ENCODE measurements at regions not wholly inside any gene's neighbourhood (a gene's known extent, or its start where the extent isn't known, plus 50 kb on each side); places are given as distances from the start of the nearest gene placed in this dataset.

DNA sequence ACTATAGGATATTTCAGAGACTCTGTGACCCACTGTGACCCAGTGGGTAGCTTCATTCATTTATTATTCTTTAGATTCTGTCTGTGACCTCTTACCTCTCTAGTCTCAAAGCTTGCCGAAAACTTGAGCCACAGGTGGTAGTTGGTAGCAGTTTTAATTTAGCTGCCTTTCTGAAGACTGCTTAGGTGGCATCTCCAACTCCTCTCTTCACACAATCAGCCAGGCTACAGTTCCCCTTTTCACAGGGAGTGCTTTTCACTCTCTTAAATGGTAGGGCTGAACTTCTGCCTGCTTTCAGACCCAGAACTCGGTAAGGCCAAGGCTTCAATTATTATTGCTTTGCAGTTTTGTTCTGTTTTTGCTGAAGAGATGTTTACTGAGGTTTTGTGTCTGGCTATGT, 349.6 kb downstream of the ARL6IP6 start:
- no peaks in the 10 kb centered on the region for H3K9me3 ChIP-seq
- H3K36me3 ChIP-seq, result no peaks in the 10 kb centered on the region
- no peak overlapping the region for H3K4me3 ChIP-seq
- H3K27ac ChIP-seq, result no peak overlapping the region
- TF ChIP-seq POLR2A (IDR thresholded peaks at IDR 0.05) (no peak), POLR2AphosphoS5 (IDR thresholded peaks at IDR 0.05) (no peak)
- TF ChIP-seq, protein P1, sequence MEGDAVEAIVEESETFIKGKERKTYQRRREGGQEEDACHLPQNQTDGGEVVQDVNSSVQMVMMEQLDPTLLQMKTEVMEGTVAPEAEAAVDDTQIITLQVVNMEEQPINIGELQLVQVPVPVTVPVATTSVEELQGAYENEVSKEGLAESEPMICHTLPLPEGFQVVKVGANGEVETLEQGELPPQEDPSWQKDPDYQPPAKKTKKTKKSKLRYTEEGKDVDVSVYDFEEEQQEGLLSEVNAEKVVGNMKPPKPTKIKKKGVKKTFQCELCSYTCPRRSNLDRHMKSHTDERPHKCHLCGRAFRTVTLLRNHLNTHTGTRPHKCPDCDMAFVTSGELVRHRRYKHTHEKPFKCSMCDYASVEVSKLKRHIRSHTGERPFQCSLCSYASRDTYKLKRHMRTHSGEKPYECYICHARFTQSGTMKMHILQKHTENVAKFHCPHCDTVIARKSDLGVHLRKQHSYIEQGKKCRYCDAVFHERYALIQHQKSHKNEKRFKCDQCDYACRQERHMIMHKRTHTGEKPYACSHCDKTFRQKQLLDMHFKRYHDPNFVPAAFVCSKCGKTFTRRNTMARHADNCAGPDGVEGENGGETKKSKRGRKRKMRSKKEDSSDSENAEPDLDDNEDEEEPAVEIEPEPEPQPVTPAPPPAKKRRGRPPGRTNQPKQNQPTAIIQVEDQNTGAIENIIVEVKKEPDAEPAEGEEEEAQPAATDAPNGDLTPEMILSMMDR (IDR thresholded peaks at IDR 0.05 in 8 of 11, conservative IDR thresholded peaks at IDR 0.05 in 3 of 11), result no peak
- H3K27me3 ChIP-seq (replicated peaks in 1 of 7), result no peaks in the 10 kb centered on the region
- H3K4me1 ChIP-seq, result no peaks in the 10 kb centered on the region
- WGBS, 5 donors, result 72 to 85% (median 75%) methylated on average over 2 of the region's 2 CpGs
- intact Hi-C loops (cut with DNase I; ENCODE audit: low total_unique reads), result no loop called here
- DNase-seq, result no peak

DNA sequence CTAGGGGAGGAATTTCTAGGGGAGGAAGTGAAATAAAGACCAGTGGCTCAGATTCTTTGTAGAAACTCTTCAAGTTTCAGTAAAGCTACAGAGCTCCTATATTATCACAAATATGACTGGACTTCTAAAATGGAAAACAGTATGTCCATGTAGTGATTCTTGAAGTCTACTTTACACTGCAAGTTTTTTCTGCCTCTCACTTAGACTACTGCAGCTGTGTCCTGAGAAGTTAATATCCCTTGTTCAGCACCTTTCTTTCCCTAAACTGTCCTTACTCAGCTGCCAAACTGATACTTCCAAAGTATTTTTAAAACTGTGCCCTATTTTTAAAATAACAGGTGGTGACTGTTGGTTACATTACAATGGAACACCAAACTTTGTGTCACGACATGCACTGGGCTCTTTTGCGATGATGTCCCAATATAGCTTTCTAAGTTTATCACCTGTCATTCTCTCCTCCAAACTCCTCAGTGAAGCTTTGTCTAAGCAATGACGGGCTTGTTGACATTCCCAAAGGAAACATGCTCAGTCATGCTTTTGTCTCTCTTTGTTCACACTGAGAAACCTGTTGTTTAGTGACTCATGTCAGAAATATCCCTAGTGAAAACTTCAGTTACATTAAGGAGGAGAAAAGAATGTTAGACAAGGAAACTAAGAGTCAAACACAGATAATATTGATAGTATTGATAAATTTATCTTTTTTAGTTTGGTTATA, 341.1 kb downstream of the ARL6IP6 start:
- Histone ChIP-seq H3K4me3 (no peak overlapping the region), H3K27ac (no peak overlapping the region), H3K4me1 (no peaks in the 10 kb centered on the region), H3K9me3 (no peaks in the 10 kb centered on the region), H3K27me3 (replicated peaks in 1 of 7) (no peaks in the 10 kb centered on the region), H3K36me3 (no peaks in the 10 kb centered on the region)
- intact Hi-C loops (cut with DNase I; ENCODE audit: low total_unique reads), result no loop called here
- 37 to 58% (median 53%) methylated on average over 3 of the region's 3 CpGs for WGBS, 5 donors
- TF ChIP-seq POLR2AphosphoS5 (IDR thresholded peaks at IDR 0.05), result no peak
- TF ChIP-seq POLR2A (IDR thresholded peaks at IDR 0.05), result no peak
- TF ChIP-seq, protein P1 (IDR thresholded peaks at IDR 0.05 in 8 of 11, conservative IDR thresholded peaks at IDR 0.05 in 3 of 11), result no peak
- no peak for DNase-seq

DNA sequence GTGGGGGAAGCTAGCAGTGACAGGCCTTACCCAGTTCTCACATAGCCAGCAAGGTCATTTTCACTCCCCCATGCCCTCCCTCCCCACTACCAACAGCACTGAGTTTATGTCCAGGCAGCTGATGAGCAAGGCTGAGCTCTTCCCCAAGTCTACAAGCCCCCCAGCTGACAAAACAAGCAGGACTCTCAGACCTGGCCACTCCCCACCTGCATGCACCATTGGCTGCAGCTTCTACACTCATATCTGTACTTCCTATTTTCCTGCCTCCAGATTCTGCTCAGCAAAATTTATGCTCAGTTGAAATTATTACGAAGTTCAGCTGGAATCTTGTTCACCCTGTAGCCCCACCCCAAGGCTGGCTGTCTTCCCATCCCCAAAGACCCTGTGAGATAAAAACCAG, 339.3 kb downstream of the ARL6IP6 start:
- DNase-seq, result no peak
- TF ChIP-seq POLR2A (IDR thresholded peaks at IDR 0.05) (no peak), POLR2AphosphoS5 (IDR thresholded peaks at IDR 0.05) (no peak)
- TF ChIP-seq, protein P1 (IDR thresholded peaks at IDR 0.05 in 8 of 11, conservative IDR thresholded peaks at IDR 0.05 in 3 of 11), result no peak
- H3K9me3 ChIP-seq, result no peaks in the 10 kb centered on the region
- H3K27ac ChIP-seq, result no peak overlapping the region
- H3K4me3 ChIP-seq, result no peak overlapping the region
- H3K27me3 ChIP-seq (replicated peaks in 1 of 7), result no peaks in the 10 kb centered on the region
- no peaks in the 10 kb centered on the region for H3K4me1 ChIP-seq
- H3K36me3 ChIP-seq, result no peaks in the 10 kb centered on the region
- intact Hi-C loops (cut with DNase I; ENCODE audit: low total_unique reads), result no loop called here
- 63 to 79% (median 73%) methylated on average over 1 of the region's 1 CpG for WGBS, 5 donors

DNA sequence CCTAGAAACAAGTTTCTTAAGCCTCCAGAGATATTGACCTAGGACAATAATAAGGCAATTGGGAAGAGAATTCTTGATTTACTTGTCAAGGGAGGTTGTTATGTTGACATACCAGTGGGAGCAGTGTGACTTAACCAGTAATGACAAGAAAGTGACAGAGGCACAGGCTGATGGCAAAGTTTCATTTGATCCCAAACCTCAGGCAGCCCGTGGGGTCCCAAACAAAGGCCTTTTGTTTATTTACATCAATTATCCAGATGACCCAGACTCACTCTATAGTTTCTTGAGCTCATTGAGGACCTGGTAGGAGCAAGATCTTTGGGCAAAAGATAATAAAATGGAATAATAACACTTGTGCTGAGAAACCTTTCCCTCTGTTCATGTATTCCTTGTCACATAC, 336.8 kb downstream of the ARL6IP6 start:
- 7 to 48% (median 14%) methylated on average over 1 of the region's 1 CpG for WGBS, 5 donors

More for the DNA sequence above, 336.8 kb downstream of the ARL6IP6 start:
- Histone ChIP-seq H3K36me3 (no peaks in the 10 kb centered on the region), H3K4me1 (no peaks in the 10 kb centered on the region), H3K9me3 (no peaks in the 10 kb centered on the region), H3K27ac (no peak overlapping the region), H3K27me3 (replicated peaks in 1 of 7) (no peaks in the 10 kb centered on the region), H3K4me3 (no peak overlapping the region)
- DNase-seq, result no peak
- no peak for TF ChIP-seq POLR2A (IDR thresholded peaks at IDR 0.05)
- TF ChIP-seq, protein P1 (IDR thresholded peaks at IDR 0.05 in 8 of 11, conservative IDR thresholded peaks at IDR 0.05 in 3 of 11), result no peak
- TF ChIP-seq POLR2AphosphoS5 (IDR thresholded peaks at IDR 0.05), result no peak
- intact Hi-C loops (cut with DNase I; ENCODE audit: low total_unique reads), result no loop called here

All from spleen (tissue), 11 donors.